Keratinocyte (primary cell): ENCODE measurements at regions not wholly inside any gene's neighbourhood (a gene's known extent, or its start where the extent isn't known, plus 50 kb on each side); places are given as distances from the start of the nearest gene placed in this dataset.

Experiments
- DNase-seq: peaks from one replicate; pipeline ENCODE4 v3.0.0-alpha.2; 2011; ENCODE audit warnings: low read depth, missing footprints, low spot score
- FAIRE-seq: peaks from 2 replicates; lab custom pipeline; 2011; peaks lifted over from hg19 to GRCh38; lab: Jason Lieb, UNC
- H2AFZ ChIP-seq: 2 replicates; pipeline ENCODE4 v1.6.0; 2012; ENCODE audit warnings: low read length, control low read depth, inconsistent platforms; ENCODE audit not compliant: control insufficient read depth
- H3K27ac ChIP-seq: 2 replicates; pipeline ENCODE4 v1.5.1; 2011; ENCODE audit warnings: low read length; ENCODE audit not compliant: control insufficient read depth, insufficient read depth
- H3K27me3 ChIP-seq: 3 replicates; pipeline ENCODE4 v1.6.0; 2011; ENCODE audit warnings: low read length; ENCODE audit not compliant: control insufficient read depth, insufficient read depth; ENCODE audit errors: extremely low read depth
- H3K36me3 ChIP-seq, 2 experiments: 2 replicates in 1 of 2; 3 replicates in 1 of 2; pipeline ENCODE4 v1.5.1; 2011; ENCODE audit warnings: low read length in 2 of 2, mild to moderate bottlenecking in 1 of 2; ENCODE audit not compliant: control insufficient read depth in 2 of 2, insufficient read depth in 2 of 2; ENCODE audit errors: extremely low read depth in 1 of 2
- H3K4me1 ChIP-seq: 3 replicates; pipeline ENCODE4 v1.5.1; 2011; ENCODE audit warnings: low read length; ENCODE audit not compliant: control insufficient read depth, insufficient read depth; ENCODE audit errors: extremely low read depth
- H3K4me2 ChIP-seq: 3 replicates; pipeline ENCODE4 v1.6.0; 2011; ENCODE audit warnings: low read depth, low read length; ENCODE audit not compliant: control insufficient read depth, insufficient read depth; ENCODE audit errors: extremely low read depth
- H3K4me3 ChIP-seq, 3 experiments: fragments of 200-600 bp in 1 of 3; sonication (generic) in 1 of 3; 2 replicates in 2 of 3; 3 replicates in 1 of 3; pipeline ENCODE4 v1.5.1; 2011 to 2016; ENCODE audit warnings: low read length in 3 of 3, mild to moderate bottlenecking in 3 of 3, control low read depth in 2 of 3, inconsistent platforms in 1 of 3, low read depth in 1 of 3, mixed read lengths in 1 of 3, mixed run types in 1 of 3, moderate library complexity in 1 of 3; ENCODE audit not compliant: control insufficient read depth in 2 of 3, insufficient read depth in 2 of 3; ENCODE audit errors: extremely low read depth in 1 of 3
- H3K79me2 ChIP-seq: 2 replicates; pipeline ENCODE4 v1.6.0; 2012; ENCODE audit warnings: low read length; ENCODE audit not compliant: control insufficient read depth, insufficient read depth
- H3K9ac ChIP-seq: 3 replicates; pipeline ENCODE4 v1.6.0; 2011; ENCODE audit warnings: low read length; ENCODE audit not compliant: control insufficient read depth, insufficient read depth; ENCODE audit errors: extremely low read depth
- H3K9me1 ChIP-seq: 3 replicates; pipeline ENCODE4 v1.6.0; 2011; ENCODE audit warnings: low read length; ENCODE audit not compliant: control insufficient read depth, insufficient read depth; ENCODE audit errors: extremely low read depth
- H3K9me3 ChIP-seq: 2 replicates; pipeline ENCODE4 v1.5.1; 2012; ENCODE audit warnings: low read depth, low read length; ENCODE audit not compliant: control insufficient read depth
- H4K20me1 ChIP-seq: 3 replicates; pipeline ENCODE4 v1.6.0; 2011; ENCODE audit warnings: low read length; ENCODE audit not compliant: control insufficient read depth, insufficient read depth; ENCODE audit errors: extremely low read depth
- EZH2 ChIP-seq: IDR thresholded peaks from one replicate; pipeline ENCODE4 v1.6.1; 2012; ENCODE audit warnings: inconsistent platforms, mild to moderate bottlenecking, low read length, moderate library complexity
- dilution Hi-C: fragments of 300-500 bp; cut with MboI; formaldehyde crosslinking; loops from one replicate; pipeline ENCODE4 v1.7.0; 2020; ENCODE audit warnings: low sequenced_read_pairs; ENCODE audit not compliant: extremely low pct_ligation_motif_present
- TF ChIP-seq, protein P1 (sequence below), 3 experiments: IDR thresholded peaks in 1 of 3; conservative IDR thresholded peaks in 1 of 3; optimal IDR thresholded peaks in 1 of 3; 2 replicates in 2 of 3; 3 replicates in 1 of 3; pipeline versions ENCODE3 to v1.5.1; 2011; ENCODE audit warnings: low read length in 3 of 3, mild to moderate bottlenecking in 3 of 3, moderate library complexity in 2 of 3, control low read depth in 1 of 3, inconsistent platforms in 1 of 3; ENCODE audit not compliant: insufficient read depth in 2 of 3; ENCODE audit errors: extremely low read depth in 1 of 3

DNA sequence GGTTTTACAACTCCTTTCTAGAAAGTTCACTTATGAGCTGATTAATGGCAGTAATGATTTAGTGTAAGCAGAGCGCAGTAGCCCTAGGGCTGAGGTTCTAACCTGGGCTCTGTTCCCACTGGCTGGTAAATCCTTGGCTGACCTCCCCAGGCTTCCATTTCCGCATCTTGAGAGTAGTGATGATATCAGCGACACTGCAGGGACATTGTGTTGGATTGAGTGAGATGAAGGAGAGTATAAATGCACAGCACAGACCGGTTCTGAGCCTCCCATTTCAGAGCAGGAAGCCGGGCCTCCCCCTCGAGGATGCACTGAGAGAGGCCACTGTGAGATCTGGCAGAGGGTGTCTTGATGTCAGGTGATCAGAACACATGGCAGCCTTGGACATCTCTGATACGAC lies 477.2 kb upstream of the SULF2 start:
- H3K27ac ChIP-seq = no peak overlapping the region
- no peak overlapping the region for H3K9ac ChIP-seq
- no peak overlapping the region for H2AFZ ChIP-seq
- FAIRE-seq (no peak), DNase-seq (no peak)
- dilution Hi-C loops = no loop called here
- no peak overlapping the region for H3K4me2 ChIP-seq
- H3K79me2 ChIP-seq = no peaks in the 10 kb centered on the region
- H4K20me1 ChIP-seq = no peaks in the 10 kb centered on the region
- no peak overlapping the region for H3K4me3 ChIP-seq
- H3K9me3 ChIP-seq = no peaks in the 10 kb centered on the region
- TF ChIP-seq EZH2 = no peak
- TF ChIP-seq, protein P1, sequence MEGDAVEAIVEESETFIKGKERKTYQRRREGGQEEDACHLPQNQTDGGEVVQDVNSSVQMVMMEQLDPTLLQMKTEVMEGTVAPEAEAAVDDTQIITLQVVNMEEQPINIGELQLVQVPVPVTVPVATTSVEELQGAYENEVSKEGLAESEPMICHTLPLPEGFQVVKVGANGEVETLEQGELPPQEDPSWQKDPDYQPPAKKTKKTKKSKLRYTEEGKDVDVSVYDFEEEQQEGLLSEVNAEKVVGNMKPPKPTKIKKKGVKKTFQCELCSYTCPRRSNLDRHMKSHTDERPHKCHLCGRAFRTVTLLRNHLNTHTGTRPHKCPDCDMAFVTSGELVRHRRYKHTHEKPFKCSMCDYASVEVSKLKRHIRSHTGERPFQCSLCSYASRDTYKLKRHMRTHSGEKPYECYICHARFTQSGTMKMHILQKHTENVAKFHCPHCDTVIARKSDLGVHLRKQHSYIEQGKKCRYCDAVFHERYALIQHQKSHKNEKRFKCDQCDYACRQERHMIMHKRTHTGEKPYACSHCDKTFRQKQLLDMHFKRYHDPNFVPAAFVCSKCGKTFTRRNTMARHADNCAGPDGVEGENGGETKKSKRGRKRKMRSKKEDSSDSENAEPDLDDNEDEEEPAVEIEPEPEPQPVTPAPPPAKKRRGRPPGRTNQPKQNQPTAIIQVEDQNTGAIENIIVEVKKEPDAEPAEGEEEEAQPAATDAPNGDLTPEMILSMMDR (optimal IDR thresholded peaks at IDR 0.05 in 1 of 3, IDR thresholded peaks at IDR 0.05 in 1 of 3, conservative IDR thresholded peaks at IDR 0.05 in 1 of 3; ENCODE audit: extremely low read depth in 1 of 3, insufficient read depth in 2 of 3, low read length in 3 of 3) = no peak
- H3K9me1 ChIP-seq = no peaks in the 10 kb centered on the region
- H3K27me3 ChIP-seq = peaks cover 3% of the 10 kb centered on the region
- H3K36me3 ChIP-seq = no peaks in the 10 kb centered on the region
- H3K4me1 ChIP-seq = no peaks in the 10 kb centered on the region

DNA sequence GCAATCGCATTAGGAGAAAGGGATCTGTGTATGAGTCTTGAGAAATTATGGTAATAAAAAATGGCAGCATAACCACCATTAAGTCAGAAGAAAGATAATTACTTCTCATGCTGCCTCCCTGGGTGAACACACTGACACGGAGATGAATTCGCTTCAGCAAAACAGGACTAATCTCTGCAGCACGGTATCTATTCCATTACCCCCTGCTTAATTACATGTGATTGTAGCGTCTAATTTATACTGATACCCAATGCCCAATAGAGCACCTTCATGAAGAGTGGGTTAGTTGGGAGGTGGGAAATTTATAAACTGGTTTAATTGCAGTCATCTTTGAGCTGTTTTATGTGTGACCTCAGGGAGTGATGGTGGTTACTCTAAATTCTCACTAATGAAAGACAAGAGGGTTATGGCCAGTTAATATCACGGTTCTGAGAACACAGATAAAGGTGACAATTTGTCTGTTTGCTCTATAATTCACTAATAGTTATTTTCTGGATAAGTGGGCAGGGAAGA lies 476.2 kb upstream of the SULF2 start:
- Histone ChIP-seq H2AFZ (no peak overlapping the region), H3K4me3 (no peak overlapping the region), H3K9ac (no peak overlapping the region), H3K9me1 (no peaks in the 10 kb centered on the region), H3K27ac (no peak overlapping the region), H3K27me3 (peaks cover 3% of the 10 kb centered on the region), H4K20me1 (no peaks in the 10 kb centered on the region), H3K4me1 (no peaks in the 10 kb centered on the region), H3K4me2 (no peak overlapping the region), H3K36me3 (no peaks in the 10 kb centered on the region), H3K9me3 (no peaks in the 10 kb centered on the region), H3K79me2 (no peaks in the 10 kb centered on the region)
- dilution Hi-C loops = no loop called here
- TF ChIP-seq, protein P1 (optimal IDR thresholded peaks at IDR 0.05 in 1 of 3, IDR thresholded peaks at IDR 0.05 in 1 of 3, conservative IDR thresholded peaks at IDR 0.05 in 1 of 3; ENCODE audit: extremely low read depth in 1 of 3, insufficient read depth in 2 of 3, low read length in 3 of 3) = no peak
- TF ChIP-seq EZH2 = no peak
- DNase-seq (no peak), FAIRE-seq (no peak)
